ENCODE measurements at regions not wholly inside any gene's neighbourhood (a gene's known extent, or its start where the extent isn't known, plus 50 kb on each side); places are given as distances from the start of the nearest gene placed in this dataset.

GRCh38 chr12:103250487-103250886 is 245.3 kb downstream of the C12orf42 start:
- Histone ChIP-seq H3K4me1 (ENCODE audit: control insufficient read depth in 1 of 2, extremely low read depth in 1 of 2, insufficient read depth in 2 of 2, low read length in 2 of 2) (no peaks in the 10 kb centered on the region), H3K36me3 (ENCODE audit: control insufficient read depth in 2 of 2, extremely low read depth in 1 of 2, insufficient read depth in 1 of 2, low read length in 1 of 2) (no peaks in the 10 kb centered on the region), H3K27ac (ENCODE audit: low read length) (no peak overlapping the region), H3K27me3 (replicated peaks in 1 of 2; ENCODE audit: control insufficient read depth in 2 of 2, extremely low read depth in 1 of 2, insufficient read depth in 2 of 2, low read length in 1 of 2) (no peaks in the 10 kb centered on the region), H3K4me3 (ENCODE audit: control insufficient read depth in 1 of 2, extremely low read depth in 1 of 2, low read length in 1 of 2) (no peak overlapping the region), H3K9me3 (peaks cover 2% of the 10 kb centered on the region)
- ATAC-seq (replicated peaks in 1 of 4) (no peak), DNase-seq (no peak)
- CTCF ChIA-PET = no interaction called here
- peaks cover 0 to 10% (median 5%) of the 10 kb centered on the region in 3 donors for H3K9me3 Mint-ChIP-seq
- no CpG with 5 or more reads among the region's 1 CpG for WGBS (ENCODE audit: insufficient coverage)
- no peaks in the 10 kb centered on the region for H3K4me1 Mint-ChIP-seq
- POLR2A ChIA-PET = no interaction called here
- H3K27me3 Mint-ChIP-seq = peaks cover 0 to 4% of the 10 kb centered on the region in 2 donors
- H3K36me3 Mint-ChIP-seq = no peaks in the 10 kb centered on the region
- no peak overlapping the region for H3K4me3 Mint-ChIP-seq
- no peak overlapping the region for H3K27ac Mint-ChIP-seq

Measured in T-cell (primary cell).